Panc1 (cell line): ENCODE measurements at regions not wholly inside any gene's neighbourhood (a gene's known extent, or its start where the extent isn't known, plus 50 kb on each side); places are given as distances from the start of the nearest gene placed in this dataset.

ENCODE experiments used
- ATAC-seq: fragments of 200-7000 bp; cut with Tn5 transposase; 2 replicates; pipeline ENCODE4 v1.9.1; 2020; ENCODE audit warnings: mild to moderate bottlenecking, moderate library complexity
- BruUV-seq: library from RNA; stranded (reverse); fragments of 400-500 nt; replicated peaks from 2 replicates; lab custom pipeline; 2021; lab: Mats Ljungman, UMichigan
- CTCF ChIA-PET: fragments of 300-600 bp; sonication (Branson Sonifier 250); formaldehyde crosslinking; loops from one replicate; lab custom pipeline; 2022; ENCODE audit warnings: antibody characterized with exemption; lab: Charles Lee
- POLR2A ChIA-PET: fragments of 300-600 bp; sonication (Branson Sonifier 250); formaldehyde crosslinking; loops from one replicate; lab custom pipeline; 2022; ENCODE audit warnings: antibody characterized with exemption; lab: Charles Lee
- DNase-seq: peaks from one replicate; pipeline ENCODE4 v3.0.0-alpha.2; 2010; ENCODE audit warnings: low read depth, low spot score
- H3K27ac ChIP-seq: 2 replicates; pipeline ENCODE4 v1.5.1; 2011; ENCODE audit warnings: mild to moderate bottlenecking, low read length, inconsistent platforms
- H3K27me3 ChIP-seq: fragments of 200-500 bp; sonication (Bioruptor generic); 2 replicates; pipeline ENCODE4 v1.6.0; 2014; ENCODE audit warnings: low read length, inconsistent platforms; ENCODE audit not compliant: control insufficient read depth, insufficient read depth
- H3K36me3 ChIP-seq: fragments of 200-500 bp; sonication (Bioruptor generic); 2 replicates; pipeline ENCODE4 v1.5.1; 2014; ENCODE audit warnings: inconsistent platforms, mild to moderate bottlenecking, low read length, moderate library complexity; ENCODE audit not compliant: control insufficient read depth, insufficient read depth
- H3K4me1 ChIP-seq: 2 replicates; pipeline ENCODE4 v1.5.1; 2011; ENCODE audit warnings: inconsistent platforms, mild to moderate bottlenecking, low read length, moderate library complexity; ENCODE audit not compliant: control insufficient read depth, insufficient read depth
- H3K4me3 ChIP-seq, 2 experiments: 2 replicates each; pipeline ENCODE4 v1.5.1; 2011 to 2012; ENCODE audit warnings: low read depth in 2 of 2, low read length in 2 of 2, mild to moderate bottlenecking in 2 of 2, inconsistent platforms in 1 of 2, moderate library complexity in 1 of 2
- H3K9me3 ChIP-seq: fragments of 200-500 bp; sonication (Bioruptor generic); 2 replicates; pipeline ENCODE4 v1.5.1; 2014; ENCODE audit warnings: low read depth, mild to moderate bottlenecking, inconsistent platforms, low read length, moderate library complexity; ENCODE audit not compliant: control insufficient read depth, insufficient read depth
- CTCF ChIP-seq: fragments of 450-650 bp; IDR thresholded peaks from 2 replicates; pipeline ENCODE4 v1.5.1; 2017; ENCODE audit warnings: mild to moderate bottlenecking
- POLR2AphosphoS5 ChIP-seq: IDR thresholded peaks from 2 replicates; pipeline ENCODE4 v1.6.1; 2012; ENCODE audit warnings: mild to moderate bottlenecking, low read depth, low read length, moderate library complexity
- REST ChIP-seq, 2 experiments: IDR thresholded peaks; 2 replicates each; pipeline ENCODE4 v1.6.1; 2011 to 2012; ENCODE audit warnings: low read depth in 2 of 2, control low read depth in 1 of 2, low read length in 1 of 2, mild to moderate bottlenecking in 1 of 2, moderate library complexity in 1 of 2; ENCODE audit not compliant: insufficient read depth in 1 of 2
- SIN3A ChIP-seq: IDR thresholded peaks from 2 replicates; pipeline ENCODE4 v1.6.1; 2012; ENCODE audit warnings: low read depth, mild to moderate bottlenecking, low read length, moderate library complexity, borderline replicate concordance; ENCODE audit not compliant: insufficient read depth
- in situ Hi-C: cut with HindIII; loops from 2 replicates; pipeline ENCODE4 v1.10.0; 2016; ENCODE audit warnings: low sequenced_read_pairs, low pct_unique_long_range_greater_than_20kb
- intact Hi-C: fragments of 100-400 bp; cut with micrococcal nuclease; formaldehyde crosslinking; loops from one replicate; pipeline ENCODE4 v1.10.0; 2022; ENCODE audit not compliant: unreplicated experiment

- Histone ChIP-seq H3K4me3 (no peak overlapping the region), H3K27ac (no peak overlapping the region), H3K36me3 (no peaks in the 10 kb centered on the region), H3K27me3 (no peaks in the 10 kb centered on the region), H3K4me1 (no peaks in the 10 kb centered on the region), H3K9me3 (no peaks in the 10 kb centered on the region)
- TF ChIP-seq SIN3A (no peak), CTCF (no peak), REST (IDR thresholded peaks at IDR 0.05; ENCODE audit: insufficient read depth in 1 of 2, low read depth in 2 of 2, low read length in 1 of 2) (no peak), POLR2AphosphoS5 (no peak)
- intact Hi-C loops (no loop called here), in situ Hi-C loops (no loop called here)
- POLR2A ChIA-PET, result no interaction called here
- BruUV-seq, result no TSS peak
- no peak for ATAC-seq
- DNase-seq, result no peak
- CTCF ChIA-PET, result no interaction called here
These were observed 190.1 kb upstream of the GPRIN3 start for GRCh38 chr4:89497517-89498308.

GRCh38 chr4:89496851-89497250, 189.3 kb upstream of the GPRIN3 start:
- BruUV-seq, result no TSS peak
- H3K27ac ChIP-seq, result no peak overlapping the region
- DNase-seq, result no peak

More at GRCh38 chr4:89496851-89497250, 189.3 kb upstream of the GPRIN3 start:
- CTCF ChIA-PET, result no interaction called here
- in situ Hi-C loops, result no loop called here
- intact Hi-C loops, result no loop called here
- TF ChIP-seq CTCF, result no peak
- no peak overlapping the region for H3K4me3 ChIP-seq
- no peaks in the 10 kb centered on the region for H3K27me3 ChIP-seq
- no peak for ATAC-seq
- no peaks in the 10 kb centered on the region for H3K4me1 ChIP-seq
- no peaks in the 10 kb centered on the region for H3K9me3 ChIP-seq
- POLR2A ChIA-PET, result no interaction called here
- H3K36me3 ChIP-seq, result no peaks in the 10 kb centered on the region
